K562 (cell line): ENCODE measurements at regions not wholly inside any gene's neighbourhood (a gene's known extent, or its start where the extent isn't known, plus 50 kb on each side); places are given as distances from the start of the nearest gene placed in this dataset.

ENCODE experiments used
- ATAC-seq: fragments of 200-7000 bp; cut with Tn5 transposase; 3 replicates; pipeline ENCODE4 v1.9.1; 2020; ENCODE audit warnings: moderate library complexity
- BruUV-seq: library from RNA; stranded (reverse); fragments of 400-500 nt; replicated peaks from 2 replicates; lab custom pipeline; 2021; lab: Mats Ljungman, UMichigan
- CTCF ChIA-PET: fragments of 300-600 bp; formaldehyde crosslinking; extraction: SDS; loops from one replicate; lab custom pipeline; 2021; ENCODE audit warnings: low intra/inter-chr PET ratio; lab: Yijun Ruan, JAX
- POLR2A ChIA-PET: fragments of 300-600, 350-650 bp; sonication (Branson Sonifier 250); formaldehyde crosslinking; extraction: SDS; loops from one replicate; lab custom pipeline; 2021; ENCODE audit warnings: antibody characterized with exemption, inconsistent platforms; lab: Yijun Ruan, JAX
- DNase-seq, 4 experiments: peaks; one replicate each; pipeline versions ENCODE4 v3.0.0 to v3.0.0-alpha.2; 2011 to 2018; ENCODE audit warnings: low spot score in 3 of 4, mixed read lengths in 3 of 4; ENCODE audit errors: extremely low read depth in 1 of 4
- FAIRE-seq: peaks from 2 replicates; lab custom pipeline; 2011; peaks lifted over from hg19 to GRCh38; lab: Jason Lieb, UNC
- H2AFZ ChIP-seq: 2 replicates; pipeline ENCODE4 v1.6.0; 2011; ENCODE audit warnings: low read depth, low read length, control low read depth, inconsistent platforms
- H3K27ac ChIP-seq: fragments of 200-600 bp; 3 replicates; pipeline ENCODE4 v1.8.0; 2011; ENCODE audit warnings: low read depth, mild to moderate bottlenecking, control low read depth, inconsistent platforms, low read length, moderate library complexity, mixed read lengths; ENCODE audit errors: extremely low read depth
- H3K27me3 ChIP-seq, 2 experiments: fragments of 300-600 bp in 1 of 2; 2 replicates in 1 of 2; 3 replicates in 1 of 2; pipeline versions ENCODE4 v1.6.0 to v1.8.0; 2011; ENCODE audit warnings: inconsistent platforms in 2 of 2, low read length in 2 of 2, mild to moderate bottlenecking in 1 of 2, mixed read lengths in 1 of 2, moderate library complexity in 1 of 2; ENCODE audit not compliant: control insufficient read depth in 2 of 2, insufficient read depth in 2 of 2
- H3K36me3 ChIP-seq: fragments of 300-600 bp; 3 replicates; pipeline ENCODE4 v1.8.0; 2011; ENCODE audit warnings: mild to moderate bottlenecking, low read length, inconsistent platforms; ENCODE audit not compliant: control insufficient read depth, insufficient read depth
- H3K4me1 ChIP-seq, 2 experiments: fragments of 200-600 bp in 1 of 2; replicated peaks in 1 of 2; 2 replicates in 1 of 2; 3 replicates in 1 of 2; pipeline versions ENCODE4 v1.5.1 to v1.8.0; 2011; ENCODE audit warnings: inconsistent platforms in 2 of 2, low read length in 2 of 2, mild to moderate bottlenecking in 1 of 2, mixed read lengths in 1 of 2, moderate library complexity in 1 of 2; ENCODE audit not compliant: control insufficient read depth in 2 of 2, insufficient read depth in 2 of 2
- H3K4me2 ChIP-seq: 2 replicates; pipeline ENCODE4 v1.6.1; 2011; ENCODE audit warnings: low read length, control low read depth, inconsistent platforms, mixed read lengths; ENCODE audit not compliant: insufficient read depth
- H3K4me3 ChIP-seq: fragments of 200-600 bp; sonication (generic), shearing (Covaris generic); 2 replicates; pipeline ENCODE4 v1.5.1; 2016; ENCODE audit warnings: control low read depth, inconsistent platforms
- H3K79me2 ChIP-seq: fragments of 200-600 bp; 3 replicates; pipeline ENCODE4 v1.8.0; 2011; ENCODE audit warnings: low read length, inconsistent platforms; ENCODE audit not compliant: control insufficient read depth, insufficient read depth
- H3K9ac ChIP-seq, 2 experiments: 2 replicates each; pipeline versions ENCODE4 v1.6.0 to v1.6.1; 2011; ENCODE audit warnings: low read depth in 2 of 2, low read length in 2 of 2, control low read depth in 1 of 2, inconsistent platforms in 1 of 2, mild to moderate bottlenecking in 1 of 2, mixed read lengths in 1 of 2; ENCODE audit not compliant: insufficient read depth in 1 of 2
- H3K9me1 ChIP-seq: one replicate; pipeline ENCODE4 v1.6.0; 2011; ENCODE audit warnings: inconsistent platforms, mild to moderate bottlenecking, low read length, moderate library complexity; ENCODE audit not compliant: control insufficient read depth, insufficient read depth
- H3K9me3 ChIP-seq: replicated peaks from 2 replicates; pipeline ENCODE4 v1.5.1; 2011; ENCODE audit warnings: low read depth, low read length, inconsistent platforms; ENCODE audit not compliant: control insufficient read depth, insufficient read depth
- H4K20me1 ChIP-seq: replicated peaks from 2 replicates; pipeline ENCODE4 v1.6.1; 2011; ENCODE audit warnings: low read length, inconsistent platforms, mixed read lengths; ENCODE audit not compliant: control insufficient read depth, insufficient read depth
- BMI1 ChIP-seq: fragments of 150-350 bp; IDR thresholded peaks from 2 replicates; pipeline ENCODE4 v1.6.1; 2014; ENCODE audit warnings: low read length
- ELF1 ChIP-seq: fragments of 200-800 bp; sonication (Bioruptor generic); IDR thresholded peaks from 2 replicates; pipeline ENCODE4 v1.6.1; 2016; ENCODE audit warnings: missing genetic modification characterization, missing compliant biosample characterization
- GABPB1 ChIP-seq: sonication (generic); formaldehyde crosslinking; IDR thresholded peaks from 2 replicates; pipeline ENCODE4 v1.8.0; 2022; ENCODE audit warnings: mild to moderate bottlenecking, missing genetic modification reagents
- GATA2 ChIP-seq: sonication (generic); formaldehyde crosslinking; IDR thresholded peaks from 2 replicates; pipeline ENCODE4 v1.4.0; 2020; ENCODE audit warnings: mild to moderate bottlenecking, missing genetic modification reagents
- HEY1 ChIP-seq: fragments of 250-450 bp; sonication (Bioruptor Pico); IDR thresholded peaks from 2 replicates; pipeline ENCODE4 v1.5.0; 2020; ENCODE audit warnings: mild to moderate bottlenecking, moderate library complexity, borderline replicate concordance
- KAT8 ChIP-seq: fragments of 450-650 bp; IDR thresholded peaks from 2 replicates; pipeline ENCODE4 v1.6.1; 2016; ENCODE audit warnings: low read depth, mild to moderate bottlenecking
- KDM4B ChIP-seq, 2 experiments: fragments of 450-650 bp in 1 of 2; sonication (generic) in 1 of 2; IDR thresholded peaks; 2 replicates each; pipeline ENCODE4 v1.6.1; 2016 to 2017; ENCODE audit warnings: borderline replicate concordance in 2 of 2, antibody characterized with exemption in 1 of 2, low read depth in 1 of 2, mild to moderate bottlenecking in 1 of 2
- MBD2 ChIP-seq: sonication (generic); IDR thresholded peaks from 2 replicates; pipeline ENCODE4 v1.6.1; 2016; ENCODE audit warnings: low read depth, borderline replicate concordance
- NFIX ChIP-seq: fragments of 250-450 bp; sonication (Bioruptor Pico); IDR thresholded peaks from 2 replicates; pipeline ENCODE4 v1.4.0; 2020; ENCODE audit warnings: low read depth, mild to moderate bottlenecking, moderate library complexity
- RNF2 ChIP-seq: sonication (generic); IDR thresholded peaks from 2 replicates; pipeline ENCODE4 v1.6.1; 2016
- SMAD2 ChIP-seq: fragments of 150-350 bp; IDR thresholded peaks from 2 replicates; pipeline ENCODE4 v1.6.1; 2014; ENCODE audit warnings: low read depth, mild to moderate bottlenecking, low read length
- TCFL5 ChIP-seq: fragments of 250-450 bp; sonication (Bioruptor Pico); conservative IDR thresholded peaks from 2 replicates; pipeline ENCODE4 v1.6.1; 2021; ENCODE audit warnings: mild to moderate bottlenecking, moderate library complexity, matching md5 sums
- ZNF133 ChIP-seq: fragments of 250-450 bp; sonication (Bioruptor Pico); IDR thresholded peaks from 2 replicates; pipeline ENCODE4 v1.4.0; 2020; ENCODE audit warnings: mild to moderate bottlenecking
- ZNF274 ChIP-seq: IDR thresholded peaks from 2 replicates; pipeline ENCODE4 v1.6.1; 2011; ENCODE audit warnings: low read depth, mild to moderate bottlenecking, low read length, moderate library complexity, borderline replicate concordance
- ZNF707 ChIP-seq: fragments of 250-450 bp; sonication (Bioruptor Pico); conservative IDR thresholded peaks from 2 replicates; pipeline ENCODE4 v1.8.0; 2022; ENCODE audit warnings: inconsistent platforms, mild to moderate bottlenecking, moderate library complexity
- WGBS: fragments of 100-300 bp; shearing (Covaris generic); methylation state at CpG from one replicate; pipeline ENCODE4 v1.1.6; 2016; ENCODE audit warnings: low coverage, mixed read lengths; ENCODE audit not compliant: insufficient coverage; ENCODE audit errors: missing lambda C conversion rate; 5-methylcytosine and 5-hydroxymethylcytosine counted together
- in situ Hi-C: fragments of 300-500 bp; cut with MboI; formaldehyde crosslinking; loops from 4 replicates; pipeline ENCODE4 v1.15.0; 2018; ENCODE audit warnings: inconsistent platforms, mixed read lengths
- intact Hi-C: fragments of 100-400 bp; cut with micrococcal nuclease; formaldehyde crosslinking; loops from 2 replicates; pipeline ENCODE4 v1.14.2; 2022
- TF ChIP-seq, protein P1 (sequence below): sonication (generic); formaldehyde crosslinking; IDR thresholded peaks from 2 replicates; pipeline ENCODE4 v1.8.0; 2023; ENCODE audit warnings: missing genetic modification reagents, mild to moderate bottlenecking, borderline replicate concordance

DNA sequence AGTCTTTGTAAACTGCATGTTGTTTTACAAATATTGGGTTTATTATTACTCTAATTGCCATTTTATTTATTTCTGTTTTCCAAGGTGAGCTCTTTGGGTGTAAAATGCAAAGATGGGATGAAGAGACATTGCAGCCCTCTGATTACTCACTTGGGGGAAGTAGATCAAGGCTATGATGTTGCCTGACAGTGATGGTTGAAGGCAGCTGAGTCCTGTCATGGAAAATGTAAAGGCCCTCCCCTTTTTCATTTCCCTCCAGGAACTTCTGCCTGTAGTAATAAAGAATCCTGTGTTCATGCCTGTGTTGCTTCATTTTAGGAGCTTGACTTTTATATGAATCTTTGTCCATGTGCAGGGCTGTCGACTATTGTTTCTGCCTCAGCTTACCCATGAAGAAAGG is 605.4 kb upstream of the CLINT1 start:
- intact Hi-C loops: no loop called here
- BruUV-seq: no TSS peak

More for the DNA sequence above, 605.4 kb upstream of the CLINT1 start:
- no peaks in the 10 kb centered on the region for H3K79me2 ChIP-seq
- ChIA-PET CTCF (no interaction called here), POLR2A (no interaction called here)
- H3K4me1 ChIP-seq: no peaks in the 10 kb centered on the region
- no peak for ATAC-seq
- no peak for FAIRE-seq
- no peaks in the 10 kb centered on the region for H3K36me3 ChIP-seq
- no peak overlapping the region for H3K27ac ChIP-seq
- no peaks in the 10 kb centered on the region for H4K20me1 ChIP-seq
- DNase-seq: no peak
- H3K9me1 ChIP-seq: no peaks in the 10 kb centered on the region
- no peak for TF ChIP-seq KDM4B (IDR thresholded peaks at IDR 0.05; ENCODE audit: borderline replicate concordance in 2 of 2, low read depth in 1 of 2)
- no peak for TF ChIP-seq HEY1 (CRISPR knock-in tag)
- no peak for TF ChIP-seq GABPB1 (CRISPR knock-in tag)
- no peak for TF ChIP-seq GATA2 (CRISPR knock-in tag)
- TF ChIP-seq RNF2: no peak
- TF ChIP-seq MBD2: no peak
- no peak for TF ChIP-seq ZNF133 (CRISPR knock-in tag)
- TF ChIP-seq NFIX (CRISPR knock-in tag): no peak
- TF ChIP-seq TCFL5 (CRISPR knock-in tag): no peak
- TF ChIP-seq ZNF274: no peak
- TF ChIP-seq ZNF707 (CRISPR knock-in tag): no peak
- TF ChIP-seq, protein P1, sequence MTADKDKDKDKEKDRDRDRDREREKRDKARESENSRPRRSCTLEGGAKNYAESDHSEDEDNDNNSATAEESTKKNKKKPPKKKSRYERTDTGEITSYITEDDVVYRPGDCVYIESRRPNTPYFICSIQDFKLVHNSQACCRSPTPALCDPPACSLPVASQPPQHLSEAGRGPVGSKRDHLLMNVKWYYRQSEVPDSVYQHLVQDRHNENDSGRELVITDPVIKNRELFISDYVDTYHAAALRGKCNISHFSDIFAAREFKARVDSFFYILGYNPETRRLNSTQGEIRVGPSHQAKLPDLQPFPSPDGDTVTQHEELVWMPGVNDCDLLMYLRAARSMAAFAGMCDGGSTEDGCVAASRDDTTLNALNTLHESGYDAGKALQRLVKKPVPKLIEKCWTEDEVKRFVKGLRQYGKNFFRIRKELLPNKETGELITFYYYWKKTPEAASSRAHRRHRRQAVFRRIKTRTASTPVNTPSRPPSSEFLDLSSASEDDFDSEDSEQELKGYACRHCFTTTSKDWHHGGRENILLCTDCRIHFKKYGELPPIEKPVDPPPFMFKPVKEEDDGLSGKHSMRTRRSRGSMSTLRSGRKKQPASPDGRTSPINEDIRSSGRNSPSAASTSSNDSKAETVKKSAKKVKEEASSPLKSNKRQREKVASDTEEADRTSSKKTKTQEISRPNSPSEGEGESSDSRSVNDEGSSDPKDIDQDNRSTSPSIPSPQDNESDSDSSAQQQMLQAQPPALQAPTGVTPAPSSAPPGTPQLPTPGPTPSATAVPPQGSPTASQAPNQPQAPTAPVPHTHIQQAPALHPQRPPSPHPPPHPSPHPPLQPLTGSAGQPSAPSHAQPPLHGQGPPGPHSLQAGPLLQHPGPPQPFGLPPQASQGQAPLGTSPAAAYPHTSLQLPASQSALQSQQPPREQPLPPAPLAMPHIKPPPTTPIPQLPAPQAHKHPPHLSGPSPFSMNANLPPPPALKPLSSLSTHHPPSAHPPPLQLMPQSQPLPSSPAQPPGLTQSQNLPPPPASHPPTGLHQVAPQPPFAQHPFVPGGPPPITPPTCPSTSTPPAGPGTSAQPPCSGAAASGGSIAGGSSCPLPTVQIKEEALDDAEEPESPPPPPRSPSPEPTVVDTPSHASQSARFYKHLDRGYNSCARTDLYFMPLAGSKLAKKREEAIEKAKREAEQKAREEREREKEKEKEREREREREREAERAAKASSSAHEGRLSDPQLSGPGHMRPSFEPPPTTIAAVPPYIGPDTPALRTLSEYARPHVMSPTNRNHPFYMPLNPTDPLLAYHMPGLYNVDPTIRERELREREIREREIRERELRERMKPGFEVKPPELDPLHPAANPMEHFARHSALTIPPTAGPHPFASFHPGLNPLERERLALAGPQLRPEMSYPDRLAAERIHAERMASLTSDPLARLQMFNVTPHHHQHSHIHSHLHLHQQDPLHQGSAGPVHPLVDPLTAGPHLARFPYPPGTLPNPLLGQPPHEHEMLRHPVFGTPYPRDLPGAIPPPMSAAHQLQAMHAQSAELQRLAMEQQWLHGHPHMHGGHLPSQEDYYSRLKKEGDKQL: no peak
- TF ChIP-seq BMI1: no peak
- no peak for TF ChIP-seq SMAD2
- TF ChIP-seq ELF1: no peak
- no peak for TF ChIP-seq KAT8
- no peak overlapping the region for H3K4me3 ChIP-seq
- no peaks in the 10 kb centered on the region for H3K27me3 ChIP-seq
- no peak overlapping the region for H3K9ac ChIP-seq
- no peak overlapping the region for H2AFZ ChIP-seq
- whole genome bisulfite sequencing: 0% methylated on average over 1 of the region's 1 CpG
- H3K9me3 ChIP-seq: no peaks in the 10 kb centered on the region
- H3K4me2 ChIP-seq: no peak overlapping the region
- in situ Hi-C loops: no loop called here
